H1 (cell line): ENCODE measurements at regions not wholly inside any gene's neighbourhood (a gene's known extent, or its start where the extent isn't known, plus 50 kb on each side); places are given as distances from the start of the nearest gene placed in this dataset.

ENCODE experiments used
- CTCF ChIA-PET: fragments of 300-600 bp; sonication (Branson Sonifier 250); formaldehyde crosslinking; loops from one replicate; lab custom pipeline; 2021; ENCODE audit not compliant: partially characterized antibody; lab: Charles Lee
- POLR2A ChIA-PET: fragments of 300-600 bp; sonication (Branson Sonifier 250); formaldehyde crosslinking; loops from one replicate; lab custom pipeline; 2021; ENCODE audit warnings: inconsistent platforms; ENCODE audit not compliant: partially characterized antibody; lab: Charles Lee
- DNase-seq, 2 experiments: peaks; one replicate each; pipeline versions ENCODE4 v3.0.0 to v3.0.0-alpha.2; 2010 to 2022; ENCODE audit warnings: low spot score in 2 of 2, low read depth in 1 of 2, mixed read lengths in 1 of 2
- FAIRE-seq: peaks from 2 replicates; lab custom pipeline; 2011; peaks lifted over from hg19 to GRCh38; lab: Jason Lieb, UNC
- H2AFZ ChIP-seq: 2 replicates; pipeline ENCODE4 v1.8.1; 2012; ENCODE audit warnings: low read length, inconsistent platforms
- H2AK5ac ChIP-seq: 2 replicates; pipeline ENCODE4 v1.6.1; 2013; ENCODE audit warnings: low read depth, low read length
- H2BK120ac ChIP-seq: replicated peaks from 2 replicates; pipeline ENCODE3; 2013; ENCODE audit warnings: low read depth, low read length, inconsistent platforms
- H2BK12ac ChIP-seq: 2 replicates; pipeline ENCODE4 v1.6.1; 2013; ENCODE audit warnings: low read depth, low read length
- H2BK15ac ChIP-seq: 2 replicates; pipeline ENCODE4 v1.6.1; 2013; ENCODE audit warnings: low read length
- H2BK20ac ChIP-seq: 2 replicates; pipeline ENCODE4 v1.6.1; 2013; ENCODE audit warnings: low read length
- H2BK5ac ChIP-seq: 2 replicates; pipeline ENCODE4 v1.6.1; 2013; ENCODE audit warnings: low read depth, low read length
- H3K14ac ChIP-seq: 2 replicates; pipeline ENCODE4 v1.6.1; 2013; ENCODE audit warnings: inconsistent platforms; ENCODE audit not compliant: insufficient read length
- H3K18ac ChIP-seq: 2 replicates; pipeline ENCODE4 v1.6.1; 2013; ENCODE audit warnings: low read length; ENCODE audit errors: extremely low read depth
- H3K23ac ChIP-seq: 2 replicates; pipeline ENCODE4 v1.6.1; 2013; ENCODE audit warnings: inconsistent platforms; ENCODE audit not compliant: insufficient read length
- H3K23me2 ChIP-seq: 2 replicates; pipeline ENCODE4 v1.6.1; 2013; ENCODE audit warnings: low read depth, low read length
- H3K27ac ChIP-seq: 2 replicates; pipeline ENCODE4 v1.6.1; 2011; ENCODE audit warnings: low read depth, low read length, inconsistent platforms
- H3K27me3 ChIP-seq, 4 experiments: replicated peaks in 1 of 4; 1 replicate in 1 of 4; 2 replicates in 3 of 4; pipeline versions ENCODE4 v1.6.1 to v1.8.1; 2011 to 2013; ENCODE audit warnings: low read length in 3 of 4, mild to moderate bottlenecking in 3 of 4, inconsistent platforms in 2 of 4, mixed read lengths in 2 of 4, moderate library complexity in 1 of 4; ENCODE audit not compliant: control insufficient read depth in 3 of 4, insufficient read depth in 3 of 4; ENCODE audit errors: extremely low read depth in 1 of 4
- H3K36me3 ChIP-seq, 4 experiments: 2 replicates each; pipeline versions ENCODE4 v1.6.1 to v1.8.1; 2011 to 2013; ENCODE audit warnings: mild to moderate bottlenecking in 4 of 4, low read length in 3 of 4, moderate library complexity in 2 of 4, control low read depth in 1 of 4, inconsistent platforms in 1 of 4; ENCODE audit not compliant: insufficient read depth in 4 of 4, control insufficient read depth in 2 of 4
- H3K4ac ChIP-seq: replicated peaks from 2 replicates; pipeline ENCODE3; 2013; ENCODE audit warnings: low read length, low read depth, mixed read lengths, inconsistent platforms; ENCODE audit not compliant: insufficient read length
- H3K4me1 ChIP-seq, 4 experiments: replicated peaks in 1 of 4; 1 replicate in 1 of 4; 2 replicates in 3 of 4; pipeline versions ENCODE4 v1.6.1 to v1.8.1; 2011 to 2013; ENCODE audit warnings: low read length in 3 of 4, inconsistent platforms in 2 of 4, mixed read lengths in 1 of 4; ENCODE audit not compliant: insufficient read depth in 4 of 4, control insufficient read depth in 3 of 4
- H3K4me2 ChIP-seq, 2 experiments: 2 replicates each; pipeline versions ENCODE4 v1.6.1 to v1.8.1; 2011 to 2013; ENCODE audit warnings: low read depth in 2 of 2, low read length in 2 of 2, control low read depth in 1 of 2, inconsistent platforms in 1 of 2, mild to moderate bottlenecking in 1 of 2; ENCODE audit not compliant: insufficient read depth in 1 of 2
- H3K4me3 ChIP-seq, 4 experiments: fragments of 200-600, 300-600 bp in 1 of 4; sonication (generic), shearing (Covaris generic), sonication (Bioruptor Twin) in 1 of 4; 2 replicates each; pipeline versions ENCODE4 v1.5.1 to v1.8.1; 2011 to 2016; ENCODE audit warnings: low read length in 4 of 4, low read depth in 3 of 4, control low read depth in 2 of 4, inconsistent platforms in 2 of 4, mild to moderate bottlenecking in 2 of 4, mixed read lengths in 1 of 4, moderate library complexity in 1 of 4; ENCODE audit not compliant: insufficient read depth in 2 of 4; ENCODE audit errors: extremely low read depth in 1 of 4
- H3K56ac ChIP-seq: replicated peaks from 2 replicates; pipeline ENCODE3; 2013; ENCODE audit warnings: low read depth, mild to moderate bottlenecking, mixed read lengths, low read length, inconsistent platforms; ENCODE audit not compliant: insufficient read length
- H3K79me1 ChIP-seq: 2 replicates; pipeline ENCODE4 v1.6.1; 2013; ENCODE audit warnings: low read depth, low read length, control low read depth
- H3K79me2 ChIP-seq, 2 experiments: 2 replicates each; pipeline versions ENCODE4 v1.6.1 to v1.8.1; 2012 to 2013; ENCODE audit warnings: low read length in 2 of 2, mild to moderate bottlenecking in 2 of 2, inconsistent platforms in 1 of 2; ENCODE audit not compliant: insufficient read depth in 2 of 2, control insufficient read depth in 1 of 2
- H3K9ac ChIP-seq, 4 experiments: replicated peaks in 1 of 4; 1 replicate in 1 of 4; 2 replicates in 3 of 4; pipeline versions ENCODE4 v1.6.1 to v1.8.1; 2011 to 2013; ENCODE audit warnings: low read depth in 3 of 4, low read length in 3 of 4, control low read depth in 2 of 4, mild to moderate bottlenecking in 2 of 4, moderate library complexity in 2 of 4, inconsistent platforms in 1 of 4; ENCODE audit errors: extremely low read depth in 1 of 4
- H3K9me3 ChIP-seq, 2 experiments: 2 replicates each; pipeline versions ENCODE4 v1.6.1 to v1.8.1; 2012 to 2013; ENCODE audit warnings: mild to moderate bottlenecking in 2 of 2, moderate library complexity in 2 of 2, control low read depth in 1 of 2, inconsistent platforms in 1 of 2, low read depth in 1 of 2, low read length in 1 of 2, mixed read lengths in 1 of 2; ENCODE audit not compliant: insufficient read depth in 2 of 2
- H4K20me1 ChIP-seq, 2 experiments: replicated peaks in 1 of 2; 2 replicates each; pipeline versions ENCODE3 to v1.8.1; 2011 to 2013; ENCODE audit warnings: inconsistent platforms in 2 of 2, low read length in 2 of 2, mild to moderate bottlenecking in 1 of 2; ENCODE audit not compliant: insufficient read depth in 2 of 2, control insufficient read depth in 1 of 2
- H4K5ac ChIP-seq: 2 replicates; pipeline ENCODE4 v1.6.1; 2013; ENCODE audit warnings: low read length, low read depth, mixed read lengths, inconsistent platforms; ENCODE audit not compliant: insufficient read length
- H4K8ac ChIP-seq: 2 replicates; pipeline ENCODE4 v1.8.0; 2013; ENCODE audit warnings: mild to moderate bottlenecking, moderate library complexity, low read length, inconsistent platforms; ENCODE audit not compliant: insufficient read depth; ENCODE audit errors: extremely low read depth
- H4K91ac ChIP-seq: replicated peaks from 2 replicates; pipeline ENCODE3; 2013; ENCODE audit warnings: low read length, mixed read lengths, inconsistent platforms; ENCODE audit not compliant: insufficient read length
- BRCA1 ChIP-seq: IDR thresholded peaks from 2 replicates; pipeline ENCODE4 v1.6.1; 2012; ENCODE audit warnings: low read depth, low read length, improper control_type of control experiment
- CEBPB ChIP-seq: IDR thresholded peaks from 2 replicates; pipeline ENCODE4 v1.6.1; 2012; ENCODE audit warnings: low read depth, low read length
- CHD1 ChIP-seq: IDR thresholded peaks from 2 replicates; pipeline ENCODE4 v1.6.1; 2012; ENCODE audit warnings: low read depth, low read length, improper control_type of control experiment
- CTCF ChIP-seq, 3 experiments: IDR thresholded peaks; 1 replicate in 2 of 3; 2 replicates in 1 of 3; pipeline versions ENCODE4 v1.5.1 to v1.6.1; 2011; ENCODE audit warnings: low read length in 3 of 3, mild to moderate bottlenecking in 3 of 3, inconsistent platforms in 2 of 3, low read depth in 1 of 3, moderate library complexity in 1 of 3; ENCODE audit not compliant: insufficient read depth in 1 of 3; ENCODE audit errors: control extremely low read depth in 1 of 3
- E2F6 ChIP-seq: IDR thresholded peaks from 2 replicates; pipeline ENCODE4 v1.6.1; 2012; ENCODE audit warnings: inconsistent platforms
- EGR1 ChIP-seq: IDR thresholded peaks from 2 replicates; pipeline ENCODE4 v1.6.1; 2011; ENCODE audit warnings: low read depth, low read length, borderline replicate concordance
- HDAC6 ChIP-seq: IDR thresholded peaks from one replicate; pipeline ENCODE4 v1.7.1; 2012; ENCODE audit warnings: low read depth, mild to moderate bottlenecking, inconsistent platforms, low read length, moderate library complexity
- JUND ChIP-seq: IDR thresholded peaks from 2 replicates; pipeline ENCODE4 v1.6.1; 2011; ENCODE audit warnings: mild to moderate bottlenecking, improper control_type of control experiment, low read length
- PHF8 ChIP-seq: fragments of 200-600 bp; sonication (generic); conservative IDR thresholded peaks from 2 replicates; pipeline ENCODE4 v1.7.1; 2012; ENCODE audit warnings: low read depth, mild to moderate bottlenecking, inconsistent platforms, low read length, moderate library complexity
- SP4 ChIP-seq: IDR thresholded peaks from 2 replicates; pipeline ENCODE4 v1.6.1; 2012; ENCODE audit warnings: low read length, inconsistent platforms
- USF2 ChIP-seq: IDR thresholded peaks from 2 replicates; pipeline ENCODE4 v1.6.1; 2011; ENCODE audit warnings: low read length, improper control_type of control experiment
- WGBS, 2 experiments: shearing (Covaris generic) in 1 of 2; methylation state at CpG; one replicate each; pipeline versions ENCODE4 v1.1.6 to v1.1.7; 2013 to 2015; ENCODE audit warnings: low lambda C conversion rate in 2 of 2, mixed read lengths in 2 of 2, inconsistent platforms in 1 of 2, low coverage in 1 of 2, missing lambda C conversion rate in 1 of 2; ENCODE audit not compliant: insufficient replicate concordance in 2 of 2, insufficient coverage in 1 of 2, insufficient read length in 1 of 2; ENCODE audit errors: extremely low coverage in 1 of 2, missing lambda C conversion rate in 1 of 2; 5-methylcytosine and 5-hydroxymethylcytosine counted together

DNA sequence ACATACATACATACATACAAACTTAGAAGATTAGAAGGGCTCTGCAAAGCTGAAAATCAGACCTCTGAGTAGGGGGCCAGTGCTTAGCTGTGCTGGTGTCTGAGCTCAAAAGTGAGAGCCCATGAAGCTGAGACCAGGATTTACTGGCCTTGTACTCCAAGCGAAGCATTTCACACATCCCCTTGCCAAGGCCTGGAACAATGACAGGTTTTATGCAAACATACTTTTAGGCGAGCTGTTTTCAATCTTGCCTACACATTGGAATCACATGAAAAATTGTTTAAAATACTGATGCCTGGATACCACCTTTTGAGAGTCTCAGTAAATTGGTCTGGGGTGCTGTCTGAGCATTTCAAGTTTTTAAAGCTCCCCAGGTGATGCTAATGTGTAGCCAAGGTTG, 80.9 kb upstream of the SRSF6 start:
- POLR2A ChIA-PET: no interaction called here
- no peak overlapping the region for H4K91ac ChIP-seq
- H2BK20ac ChIP-seq: no peak overlapping the region
- DNase-seq (no peak), FAIRE-seq (no peak)
- H3K27me3 ChIP-seq: no peaks in the 10 kb centered on the region
- no peak overlapping the region for H2AFZ ChIP-seq
- H2BK15ac ChIP-seq: no peak overlapping the region
- no peaks in the 10 kb centered on the region for H3K79me1 ChIP-seq
- no peaks in the 10 kb centered on the region for H3K9me3 ChIP-seq
- H2AK5ac ChIP-seq: no peak overlapping the region
- H3K23me2 ChIP-seq: no peaks in the 10 kb centered on the region; the same call in 1 of the 2 replicates
- H2BK120ac ChIP-seq: no peak overlapping the region
- CTCF ChIA-PET: interaction anchor here (0.8 to 1.6 kb wide), 3 partner anchors 12 to 186 kb away, joined by 3 to 5 read pairs (median 3); no protein-coding TSS in a partner anchor
- no peak overlapping the region for H2BK12ac ChIP-seq
- no peak overlapping the region for H3K4me3 ChIP-seq
- no peak overlapping the region for H3K4ac ChIP-seq
- no peaks in the 10 kb centered on the region for H3K4me1 ChIP-seq
- no peaks in the 10 kb centered on the region for H4K20me1 ChIP-seq
- H3K27ac ChIP-seq: no peak overlapping the region
- 93% methylated on average over 2 of the region's 2 CpGs; no CpG with 5 or more reads in 1 of the 2 experiments for WGBS, 2 experiments
- no peak overlapping the region for H4K5ac ChIP-seq
- no peaks in the 10 kb centered on the region for H3K79me2 ChIP-seq
- H3K56ac ChIP-seq: no peak overlapping the region
- no peak overlapping the region for H3K14ac ChIP-seq
- H3K18ac ChIP-seq: no peak overlapping the region
- no peak overlapping the region for H3K9ac ChIP-seq
- H4K8ac ChIP-seq: no peak overlapping the region
- no peak overlapping the region for H3K4me2 ChIP-seq
- no peak overlapping the region for H2BK5ac ChIP-seq
- no peak overlapping the region for H3K23ac ChIP-seq
- no peaks in the 10 kb centered on the region for H3K36me3 ChIP-seq
- TF ChIP-seq CHD1: no peak
- no peak for TF ChIP-seq EGR1
- TF ChIP-seq CTCF (IDR thresholded peaks at IDR 0.05; ENCODE audit: control extremely low read depth in 1 of 3, insufficient read depth in 1 of 3, low read depth in 1 of 3, low read length in 3 of 3): no peak
- TF ChIP-seq HDAC6: no peak
- TF ChIP-seq CEBPB: no peak
- no peak for TF ChIP-seq BRCA1
- TF ChIP-seq PHF8: no peak
- no peak for TF ChIP-seq E2F6
- no peak for TF ChIP-seq JUND
- no peak for TF ChIP-seq USF2
- no peak for TF ChIP-seq SP4
